HepG2 (cell line): ENCODE measurements at regions not wholly inside any gene's neighbourhood (a gene's known extent, or its start where the extent isn't known, plus 50 kb on each side); places are given as distances from the start of the nearest gene placed in this dataset.

ENCODE experiments used
- KDM6A ChIP-seq: IDR thresholded peaks from 2 replicates; pipeline ENCODE4 v1.6.1; 2016; ENCODE audit warnings: low read depth
- RFXAP ChIP-seq: sonication (generic); formaldehyde crosslinking; IDR thresholded peaks from 2 replicates; pipeline ENCODE4 v1.4.0; 2020; ENCODE audit warnings: missing genetic modification reagents, borderline replicate concordance
- SIN3A ChIP-seq: IDR thresholded peaks from 2 replicates; pipeline ENCODE4 v1.6.1; 2011; ENCODE audit warnings: low read depth, mild to moderate bottlenecking, control low read depth, low read length, borderline replicate concordance

DNA sequence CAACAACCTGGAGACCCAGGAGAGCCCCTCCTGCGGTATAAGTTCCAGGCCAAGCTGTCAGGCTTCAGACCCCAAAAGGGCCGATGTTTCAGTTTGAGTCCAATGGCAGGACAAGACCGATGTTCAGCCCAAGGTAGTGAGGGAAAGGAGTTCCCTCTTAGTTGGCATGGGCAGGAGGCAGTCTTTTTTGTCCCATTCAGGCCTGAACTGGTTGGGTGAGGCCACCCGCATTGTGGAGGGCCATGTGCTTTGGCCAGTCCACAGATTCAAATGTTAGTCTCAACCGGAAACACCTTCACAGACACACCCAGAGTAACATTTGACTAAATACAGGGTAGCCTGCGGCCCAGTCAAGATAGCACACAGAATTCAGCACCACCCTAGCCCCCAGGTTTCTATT is 89.6 kb upstream of the ANKRD10 start:
- TF ChIP-seq KDM6A (CRISPR knock-in tag) (no peak), RFXAP (CRISPR knock-in tag) (no peak), SIN3A (no peak)
